ENCODE measurements at regions not wholly inside any gene's neighbourhood (a gene's known extent, or its start where the extent isn't known, plus 50 kb on each side); places are given as distances from the start of the nearest gene placed in this dataset.

DNA sequence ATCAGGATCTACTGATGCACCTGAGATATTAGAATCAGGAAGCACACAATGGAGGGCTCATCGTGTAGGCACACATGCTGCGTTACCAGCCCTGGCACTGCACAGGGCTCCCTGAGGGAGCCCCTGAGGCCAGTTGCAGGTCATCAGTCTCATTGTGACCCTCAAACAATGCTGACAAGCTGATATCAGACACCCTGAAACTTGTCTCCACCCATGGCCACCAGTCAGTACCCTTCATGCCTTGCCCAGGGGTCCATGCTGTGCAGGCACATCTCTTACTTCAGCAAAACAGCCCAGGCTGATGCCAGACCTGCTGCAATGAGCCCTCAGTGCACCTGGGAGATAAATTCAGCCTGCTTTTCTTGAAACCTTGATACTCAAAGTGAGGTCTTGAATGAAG is 59.5 kb upstream of the SLC6A11 start:
- H2BK5ac ChIP-seq (ENCODE audit: low read length), result no peak overlapping the region
- H3K9ac ChIP-seq (ENCODE audit: low read length), result no peak overlapping the region
- H3K79me1 ChIP-seq (ENCODE audit: low read length), result no peaks in the 10 kb centered on the region
- H3K4ac ChIP-seq (ENCODE audit: low read depth, low read length), result no peak overlapping the region
- H2AK5ac ChIP-seq (ENCODE audit: low read length), result no peak overlapping the region
- DNase-seq, result no peak
- no peak overlapping the region for H2BK120ac ChIP-seq (ENCODE audit: low read depth, low read length)
- H3K4me3 ChIP-seq (ENCODE audit: low read length), result no peak overlapping the region
- no peaks in the 10 kb centered on the region for H3K36me3 ChIP-seq (ENCODE audit: control insufficient read depth, insufficient read depth, low read length)
- H4K5ac ChIP-seq (ENCODE audit: low read length), result no peak overlapping the region
- H2BK15ac ChIP-seq (replicated peaks; ENCODE audit: low read depth), result no peak overlapping the region
- H3K4me2 ChIP-seq (ENCODE audit: low read length), result no peak overlapping the region
- no peak overlapping the region for H4K8ac ChIP-seq (ENCODE audit: low read depth, low read length)
- no peak overlapping the region for H3K18ac ChIP-seq (ENCODE audit: low read length)
- no peak overlapping the region for H3K23ac ChIP-seq (ENCODE audit: low read length)
- no CpG with 5 or more reads among the region's 2 CpGs for WGBS (ENCODE audit: extremely low coverage, insufficient coverage, low lambda C conversion rate)
- no peak overlapping the region for H3K56ac ChIP-seq (ENCODE audit: low read length)
- H3K4me1 ChIP-seq (ENCODE audit: control insufficient read depth, low read depth, low read length), result no peaks in the 10 kb centered on the region
- H3K27me3 ChIP-seq (ENCODE audit: insufficient read depth, low read length, poor library complexity), result no peaks in the 10 kb centered on the region
- H3K79me2 ChIP-seq (ENCODE audit: control insufficient read depth, insufficient read depth, low read length), result no peaks in the 10 kb centered on the region
- H3K27ac ChIP-seq (ENCODE audit: low read depth, low read length), result no peak overlapping the region

DNA sequence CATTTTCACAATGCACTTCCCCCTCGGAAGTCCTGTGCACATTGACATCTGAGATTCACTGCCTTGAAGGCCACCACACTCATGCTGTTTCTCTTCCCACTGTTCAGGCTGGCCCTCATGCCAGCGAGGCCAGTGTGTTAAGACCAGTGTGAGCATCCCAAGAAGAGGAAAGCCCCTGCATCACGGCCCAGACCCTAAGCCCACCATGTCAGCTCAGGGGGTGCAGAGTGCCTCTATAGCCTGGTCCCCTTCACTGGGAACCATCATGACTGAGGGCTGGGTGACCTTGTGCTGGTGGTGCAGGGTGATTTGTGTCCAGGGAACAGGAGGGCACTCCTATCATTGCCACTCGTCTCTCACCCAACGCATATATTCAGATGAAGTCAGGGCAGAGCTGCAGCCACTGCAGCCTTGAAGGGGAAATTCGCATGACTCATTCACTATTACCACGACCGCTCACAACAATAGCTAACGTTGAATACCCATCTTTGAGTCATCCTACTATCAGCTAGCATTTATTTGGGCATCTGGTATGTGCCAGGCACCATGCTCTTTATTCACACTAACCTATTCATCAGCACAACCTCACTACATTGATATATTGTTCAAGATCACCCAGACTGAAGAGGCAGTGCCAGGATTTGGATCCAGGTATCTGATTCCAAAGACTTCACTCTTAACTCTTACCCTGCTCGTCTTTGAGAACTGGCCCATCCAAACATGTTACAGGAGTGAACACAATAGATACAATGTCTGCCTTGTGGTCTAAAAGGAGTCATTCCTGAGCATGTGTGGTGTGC is 58.8 kb upstream of the SLC6A11 start:
- Histone ChIP-seq H3K56ac (ENCODE audit: low read length) (no peak overlapping the region), H3K9ac (ENCODE audit: low read length) (no peak overlapping the region), H3K4me3 (ENCODE audit: low read length) (no peak overlapping the region), H3K79me1 (ENCODE audit: low read length) (no peaks in the 10 kb centered on the region), H3K4me2 (ENCODE audit: low read length) (no peak overlapping the region), H4K5ac (ENCODE audit: low read length) (no peak overlapping the region), H2BK5ac (ENCODE audit: low read length) (no peak overlapping the region), H3K4ac (ENCODE audit: low read depth, low read length) (no peak overlapping the region), H3K36me3 (ENCODE audit: control insufficient read depth, insufficient read depth, low read length) (no peaks in the 10 kb centered on the region), H4K8ac (ENCODE audit: low read depth, low read length) (no peak overlapping the region), H3K23ac (ENCODE audit: low read length) (no peak overlapping the region), H3K27me3 (ENCODE audit: insufficient read depth, low read length, poor library complexity) (no peaks in the 10 kb centered on the region), H3K18ac (ENCODE audit: low read length) (no peak overlapping the region), H2BK15ac (replicated peaks; ENCODE audit: low read depth) (no peak overlapping the region), H3K79me2 (ENCODE audit: control insufficient read depth, insufficient read depth, low read length) (no peaks in the 10 kb centered on the region), H3K4me1 (ENCODE audit: control insufficient read depth, low read depth, low read length) (no peaks in the 10 kb centered on the region), H2AK5ac (ENCODE audit: low read length) (no peak overlapping the region), H3K27ac (ENCODE audit: low read depth, low read length) (no peak overlapping the region), H2BK120ac (ENCODE audit: low read depth, low read length) (no peak overlapping the region)
- no CpG with 5 or more reads among the region's 10 CpGs for WGBS (ENCODE audit: extremely low coverage, insufficient coverage, low lambda C conversion rate)
- no peak for DNase-seq

DNA sequence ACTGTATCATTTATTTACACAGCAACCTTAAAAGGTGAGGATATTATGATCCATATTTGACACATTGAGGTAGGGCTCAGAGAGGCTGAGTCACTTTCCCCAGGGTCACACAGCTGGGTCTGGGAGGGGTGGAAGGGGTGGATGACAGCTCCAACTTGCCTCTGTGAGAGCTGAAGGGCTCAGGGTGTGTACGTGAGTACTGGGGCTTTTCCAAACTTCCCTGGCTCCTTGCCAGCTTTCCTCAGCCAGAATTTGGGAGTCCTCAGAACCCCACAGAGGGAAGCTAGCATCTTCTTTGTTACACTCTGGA is 58.3 kb upstream of the SLC6A11 start:
- no peak overlapping the region for H3K56ac ChIP-seq (ENCODE audit: low read length)
- WGBS (ENCODE audit: extremely low coverage, insufficient coverage, low lambda C conversion rate), result no CpG with 5 or more reads among the region's 1 CpG
- no peak overlapping the region for H3K4me3 ChIP-seq (ENCODE audit: low read length)
- no peak overlapping the region for H3K23ac ChIP-seq (ENCODE audit: low read length)
- H2AK5ac ChIP-seq (ENCODE audit: low read length), result no peak overlapping the region
- no peaks in the 10 kb centered on the region for H3K27me3 ChIP-seq (ENCODE audit: insufficient read depth, low read length, poor library complexity)
- H3K4me1 ChIP-seq (ENCODE audit: control insufficient read depth, low read depth, low read length), result no peaks in the 10 kb centered on the region
- no peaks in the 10 kb centered on the region for H3K79me1 ChIP-seq (ENCODE audit: low read length)
- no peaks in the 10 kb centered on the region for H3K36me3 ChIP-seq (ENCODE audit: control insufficient read depth, insufficient read depth, low read length)
- H4K8ac ChIP-seq (ENCODE audit: low read depth, low read length), result no peak overlapping the region
- no peak overlapping the region for H4K5ac ChIP-seq (ENCODE audit: low read length)
- no peak overlapping the region for H2BK15ac ChIP-seq (replicated peaks; ENCODE audit: low read depth)
- H3K4me2 ChIP-seq (ENCODE audit: low read length), result no peak overlapping the region
- H3K18ac ChIP-seq (ENCODE audit: low read length), result no peak overlapping the region
- H2BK120ac ChIP-seq (ENCODE audit: low read depth, low read length), result no peak overlapping the region
- H2BK5ac ChIP-seq (ENCODE audit: low read length), result no peak overlapping the region
- no peak for DNase-seq
- H3K9ac ChIP-seq (ENCODE audit: low read length), result no peak overlapping the region
- H3K79me2 ChIP-seq (ENCODE audit: control insufficient read depth, insufficient read depth, low read length), result no peaks in the 10 kb centered on the region
- H3K4ac ChIP-seq (ENCODE audit: low read depth, low read length), result no peak overlapping the region
- H3K27ac ChIP-seq (ENCODE audit: low read depth, low read length), result no peak overlapping the region

DNA sequence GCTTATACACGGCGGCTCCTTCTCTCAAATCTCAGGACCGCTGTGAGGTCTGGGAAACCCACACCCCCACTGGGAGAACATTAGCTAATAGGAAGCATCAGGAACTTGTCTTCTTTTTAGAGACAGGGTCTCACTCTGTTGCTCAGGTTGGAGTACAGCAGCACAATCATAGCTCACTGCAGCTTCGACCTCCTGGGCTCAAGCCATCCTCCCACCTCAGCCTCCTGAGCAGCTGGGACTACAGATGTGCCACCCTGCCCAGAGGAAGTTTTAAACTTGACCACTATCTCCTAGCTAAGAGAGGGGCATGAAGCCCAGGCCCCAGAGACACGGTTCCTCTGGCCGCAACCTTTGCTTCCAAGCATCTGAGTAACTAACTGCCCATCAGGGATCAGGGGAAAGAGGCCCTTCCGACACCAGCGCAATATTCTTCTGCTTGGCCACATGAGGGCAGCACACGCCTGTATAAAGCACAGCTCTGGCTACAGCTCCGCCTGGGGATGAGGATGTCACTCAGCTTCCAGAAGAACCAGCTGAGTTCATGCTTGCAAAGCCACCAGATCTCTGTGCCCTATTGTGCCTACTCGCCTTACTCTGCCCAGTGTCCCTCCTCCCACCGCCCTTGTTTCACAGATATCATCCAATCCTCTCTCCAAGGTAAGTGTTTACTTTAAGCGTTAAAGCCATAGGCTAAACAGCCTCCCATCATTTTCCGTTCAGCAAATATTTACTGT is 57.6 kb upstream of the SLC6A11 start:
- peak; percentile 75 for DNase-seq
- no peak overlapping the region for H3K18ac ChIP-seq (ENCODE audit: low read length)
- H3K27me3 ChIP-seq (ENCODE audit: insufficient read depth, low read length, poor library complexity), result no peaks in the 10 kb centered on the region
- no peak overlapping the region for H2BK120ac ChIP-seq (ENCODE audit: low read depth, low read length)
- no peak overlapping the region for H3K23ac ChIP-seq (ENCODE audit: low read length)
- H2BK15ac ChIP-seq (replicated peaks; ENCODE audit: low read depth), result no peak overlapping the region
- no peak overlapping the region for H4K5ac ChIP-seq (ENCODE audit: low read length)
- H3K4me1 ChIP-seq (ENCODE audit: control insufficient read depth, low read depth, low read length), result no peaks in the 10 kb centered on the region
- no peak overlapping the region for H4K8ac ChIP-seq (ENCODE audit: low read depth, low read length)
- no peak overlapping the region for H3K56ac ChIP-seq (ENCODE audit: low read length)
- no peak overlapping the region for H2AK5ac ChIP-seq (ENCODE audit: low read length)
- H3K36me3 ChIP-seq (ENCODE audit: control insufficient read depth, insufficient read depth, low read length), result no peaks in the 10 kb centered on the region
- no peaks in the 10 kb centered on the region for H3K79me1 ChIP-seq (ENCODE audit: low read length)
- WGBS (ENCODE audit: extremely low coverage, insufficient coverage, low lambda C conversion rate), result no CpG with 5 or more reads among the region's 14 CpGs
- H3K4ac ChIP-seq (ENCODE audit: low read depth, low read length), result no peak overlapping the region
- H3K27ac ChIP-seq (ENCODE audit: low read depth, low read length), result no peak overlapping the region
- H2BK5ac ChIP-seq (ENCODE audit: low read length), result no peak overlapping the region
- H3K4me3 ChIP-seq (ENCODE audit: low read length), result no peak overlapping the region
- no peaks in the 10 kb centered on the region for H3K79me2 ChIP-seq (ENCODE audit: control insufficient read depth, insufficient read depth, low read length)
- no peak overlapping the region for H3K4me2 ChIP-seq (ENCODE audit: low read length)
- H3K9ac ChIP-seq (ENCODE audit: low read length), result no peak overlapping the region

DNA sequence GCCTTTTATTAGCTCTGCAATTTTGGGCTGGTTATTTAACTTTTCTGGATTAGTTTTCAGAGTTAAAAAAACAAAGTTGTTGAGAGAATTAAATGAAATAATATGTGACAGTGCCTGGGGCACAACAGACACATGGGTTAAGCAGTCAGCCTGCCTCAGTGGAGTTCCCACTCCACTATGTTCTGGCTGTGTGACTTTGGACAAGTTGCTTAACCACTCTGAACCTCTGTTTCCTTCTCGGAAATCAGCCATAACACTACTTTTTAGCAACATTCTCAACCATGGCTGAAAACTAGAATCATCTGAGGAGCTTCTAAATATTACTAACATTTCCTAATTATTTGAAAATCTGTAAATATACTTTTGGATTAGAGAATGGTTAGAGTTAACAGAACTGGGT is 56.5 kb upstream of the SLC6A11 start:
- H3K9ac ChIP-seq (ENCODE audit: low read length), result no peak overlapping the region
- H3K4me2 ChIP-seq (ENCODE audit: low read length), result no peak overlapping the region
- H3K4me1 ChIP-seq (ENCODE audit: control insufficient read depth, low read depth, low read length), result no peaks in the 10 kb centered on the region
- no peak overlapping the region for H3K27ac ChIP-seq (ENCODE audit: low read depth, low read length)
- H2AK5ac ChIP-seq (ENCODE audit: low read length), result no peak overlapping the region
- H3K23ac ChIP-seq (ENCODE audit: low read length), result no peak overlapping the region
- H3K27me3 ChIP-seq (ENCODE audit: insufficient read depth, low read length, poor library complexity), result no peaks in the 10 kb centered on the region
- no peak overlapping the region for H4K8ac ChIP-seq (ENCODE audit: low read depth, low read length)
- H2BK120ac ChIP-seq (ENCODE audit: low read depth, low read length), result no peak overlapping the region
- H3K4me3 ChIP-seq (ENCODE audit: low read length), result no peak overlapping the region
- no peaks in the 10 kb centered on the region for H3K36me3 ChIP-seq (ENCODE audit: control insufficient read depth, insufficient read depth, low read length)
- no peak overlapping the region for H3K56ac ChIP-seq (ENCODE audit: low read length)
- no peaks in the 10 kb centered on the region for H3K79me2 ChIP-seq (ENCODE audit: control insufficient read depth, insufficient read depth, low read length)
- no peaks in the 10 kb centered on the region for H3K79me1 ChIP-seq (ENCODE audit: low read length)
- no peak overlapping the region for H2BK15ac ChIP-seq (replicated peaks; ENCODE audit: low read depth)
- H3K18ac ChIP-seq (ENCODE audit: low read length), result no peak overlapping the region
- H3K4ac ChIP-seq (ENCODE audit: low read depth, low read length), result no peak overlapping the region
- H2BK5ac ChIP-seq (ENCODE audit: low read length), result no peak overlapping the region
- WGBS (ENCODE audit: extremely low coverage, insufficient coverage, low lambda C conversion rate), result no CpG with 5 or more reads among the region's 1 CpG
- H4K5ac ChIP-seq (ENCODE audit: low read length), result no peak overlapping the region
- DNase-seq, result no peak
